NCI-H1694 (cell line): ENCODE measurements at regions not wholly inside any gene's neighbourhood (a gene's known extent, or its start where the extent isn't known, plus 50 kb on each side); places are given as distances from the start of the nearest gene placed in this dataset.
A peak's percentile ranks its signal among the peaks of the same experiment; 100 is the strongest.

Source experiments
- DNase-seq: peaks from one replicate; lab custom pipeline; 2025; lab: John Stamatoyannopoulos, UW

GRCh38 chr2:217525076-217525475 lies 477.7 kb downstream of the TNS1 start:
- no peak for DNase-seq

GRCh38 chr2:217523286-217523685 lies 479.5 kb downstream of the TNS1 start:
- DNase-seq, result no peak

GRCh38 chr2:217521820-217522219 lies 481.0 kb downstream of the TNS1 start:
- DNase-seq, result no peak

- DNase-seq, result no peak
Measured at GRCh38 chr2:217520356-217521010, 482.3 kb downstream of the TNS1 start.

- no peak for DNase-seq
Measured at GRCh38 chr2:217517402-217517801, 485.4 kb downstream of the TNS1 start.

GRCh38 chr2:217515615-217516309 lies 487.0 kb downstream of the TNS1 start:
- DNase-seq, result no peak

GRCh38 chr2:217513258-217513657 lies 489.5 kb downstream of the TNS1 start:
- DNase-seq, result no peak

- no peak for DNase-seq
Measured at GRCh38 chr2:217512728-217513127, 490.1 kb downstream of the TNS1 start.

GRCh38 chr2:217512259-217512658 lies 490.5 kb downstream of the TNS1 start:
- no peak for DNase-seq

- no peak for DNase-seq
Measured at GRCh38 chr2:217511850-217512249, 490.9 kb downstream of the TNS1 start.

- peak; percentile 79 for DNase-seq
Measured at GRCh38 chr2:217510771-217511291, 492.0 kb downstream of the TNS1 start.

GRCh38 chr2:217505303-217505702 lies 497.5 kb downstream of the TNS1 start:
- no peak for DNase-seq

GRCh38 chr2:217501887-217502286 lies 500.9 kb downstream of the TNS1 start:
- DNase-seq, result no peak

- no peak for DNase-seq
Measured at GRCh38 chr2:217497843-217498377, 504.9 kb downstream of the TNS1 start.

- DNase-seq, result no peak
Measured at GRCh38 chr2:217494557-217494956, 508.2 kb downstream of the TNS1 start.

GRCh38 chr2:217491271-217491670 lies 511.5 kb downstream of the TNS1 start:
- DNase-seq, result no peak

GRCh38 chr2:217489145-217489960 lies 513.4 kb downstream of the TNS1 start:
- DNase-seq, result peak; percentile 48

- DNase-seq, result no peak
Measured at GRCh38 chr2:217484046-217484445, 518.7 kb downstream of the TNS1 start.

GRCh38 chr2:217482056-217482710 lies 520.6 kb downstream of the TNS1 start:
- no peak for DNase-seq

- no peak for DNase-seq
Measured at GRCh38 chr2:217481577-217481976, 521.2 kb downstream of the TNS1 start.

- no peak for DNase-seq
Measured at GRCh38 chr2:217479566-217479965, 523.2 kb downstream of the TNS1 start.
